HG03108 (cell line): ENCODE measurements at regions not wholly inside any gene's neighbourhood (a gene's known extent, or its start where the extent isn't known, plus 50 kb on each side); places are given as distances from the start of the nearest gene placed in this dataset.
"Not testable (repeated sequence)": the region's sequence is repeated elsewhere in the genome, so short reads cannot be mapped to it uniquely, and the experiment has no call there.

ENCODE experiments used
- ATAC-seq: cut with Tn5 transposase; IDR thresholded peaks from one replicate; pipeline ENCODE4 v1.9.1; 2021; ENCODE audit warnings: moderate library complexity; ENCODE audit not compliant: unreplicated experiment

DNA sequence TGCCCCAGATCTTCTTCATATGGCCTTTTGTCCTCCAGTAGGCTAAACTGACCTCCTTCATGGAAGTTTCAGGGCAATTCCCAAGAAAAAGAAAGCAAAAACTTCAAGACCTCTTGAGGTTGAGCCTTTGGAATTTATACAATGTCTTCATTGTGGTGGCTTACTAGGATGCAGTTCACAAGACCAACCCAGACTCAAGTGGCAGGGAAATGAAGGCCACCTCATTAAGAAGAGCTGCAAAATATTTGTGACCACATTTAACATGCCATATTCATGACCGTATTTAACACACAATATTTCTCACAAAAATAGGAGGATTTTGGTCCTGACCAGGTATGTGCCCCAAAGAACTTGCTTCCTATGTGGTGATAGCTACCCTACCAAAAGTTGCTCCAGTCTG lies 605.5 kb upstream of the PITX2 start:
- ATAC-seq, result no peak

DNA sequence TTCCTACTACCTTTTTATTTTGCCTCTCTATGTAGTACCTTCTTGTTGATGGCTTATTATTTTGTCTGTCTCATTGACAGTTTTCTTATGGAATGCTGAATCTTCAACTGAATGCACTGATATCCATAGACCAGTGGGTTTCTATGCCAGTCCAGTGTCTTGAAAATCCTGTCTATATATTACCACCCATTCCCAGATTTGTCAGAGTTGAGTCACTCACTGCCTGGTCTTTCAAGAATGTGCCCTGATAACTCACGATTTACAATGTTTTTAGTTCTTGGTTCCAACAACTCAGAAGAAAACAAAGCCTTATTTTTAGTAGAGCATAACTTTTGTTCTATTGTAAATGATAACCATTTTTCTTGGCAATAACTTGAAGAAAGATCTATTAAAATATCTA lies 606.0 kb upstream of the PITX2 start:
- ATAC-seq, result no peak

DNA sequence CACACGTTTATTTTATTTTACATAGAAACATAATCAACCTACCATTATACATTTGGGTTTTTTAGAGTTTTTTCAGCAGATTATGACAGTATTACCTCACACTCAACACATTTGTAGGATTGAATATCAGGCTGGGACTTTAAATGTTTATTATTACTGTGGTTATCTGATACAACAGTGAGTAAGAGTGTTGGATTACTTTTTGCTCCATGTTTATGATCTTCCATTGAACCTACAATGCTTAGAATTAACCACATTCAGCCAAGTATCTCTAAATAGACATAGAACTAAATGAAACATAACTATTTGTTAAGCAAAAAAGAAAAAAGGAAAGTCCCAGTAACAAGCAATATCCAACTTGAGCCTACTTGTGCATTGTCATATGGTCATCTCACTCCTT lies 607.4 kb upstream of the PITX2 start:
- ATAC-seq, result no peak

DNA sequence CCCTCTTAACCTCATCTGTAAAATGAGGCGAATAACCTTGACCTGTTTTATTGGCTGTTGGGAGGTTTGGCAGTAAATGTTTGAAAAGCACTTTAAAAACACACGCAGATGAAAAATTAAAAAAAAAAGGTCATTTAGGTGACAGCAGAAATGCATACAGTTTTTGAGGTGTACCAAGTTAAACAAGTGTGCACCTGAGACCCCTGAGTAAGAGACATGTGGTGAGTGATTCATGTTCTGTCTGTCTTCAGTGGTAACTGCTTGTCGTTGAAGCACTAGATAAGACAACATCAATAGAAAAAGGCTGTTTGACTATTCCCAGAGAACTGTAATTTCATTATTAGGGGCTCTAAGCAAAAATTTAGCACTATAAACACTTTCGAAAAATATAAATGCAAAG lies 608.4 kb upstream of the PITX2 start:
- no peak for ATAC-seq

DNA sequence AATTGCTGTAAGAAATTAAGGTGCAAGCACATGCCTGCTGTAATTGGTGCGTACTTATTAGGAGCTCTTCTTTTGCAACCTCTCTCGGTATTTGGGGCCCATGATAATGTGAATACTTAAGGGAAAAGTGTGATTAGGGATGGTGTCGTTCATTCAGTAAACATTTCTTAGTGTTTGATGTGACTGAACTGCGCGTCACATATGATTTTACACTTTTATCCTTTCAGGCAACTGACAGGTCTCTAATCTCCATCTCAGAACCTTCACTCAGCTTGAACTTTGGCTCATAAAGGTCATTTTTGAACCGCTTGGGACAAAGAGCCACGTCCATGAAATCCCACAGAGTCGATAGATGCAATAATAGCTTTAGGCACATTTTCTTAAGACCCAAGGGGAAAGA lies 612.1 kb upstream of the PITX2 start:
- ATAC-seq, result no peak

DNA sequence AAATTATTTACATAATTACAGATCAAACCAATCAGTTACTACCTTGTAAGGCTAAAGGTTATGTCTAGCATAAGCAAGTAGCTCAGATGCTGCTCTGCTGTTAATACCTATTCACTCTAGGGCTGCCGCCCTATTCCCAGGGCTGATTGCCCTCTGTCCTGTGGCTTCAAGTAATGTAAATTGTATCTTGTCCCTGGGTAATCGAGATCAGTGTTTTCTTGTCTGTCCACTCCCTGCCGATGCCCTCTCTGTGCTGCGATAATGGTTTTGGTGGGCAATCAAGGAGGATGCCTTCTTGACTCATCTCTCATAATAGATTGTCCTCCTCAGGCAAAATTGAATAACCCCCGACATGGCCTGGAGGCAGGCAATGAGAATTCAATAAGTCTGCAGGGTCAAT lies 641.0 kb upstream of the PITX2 start:
- no peak for ATAC-seq

DNA sequence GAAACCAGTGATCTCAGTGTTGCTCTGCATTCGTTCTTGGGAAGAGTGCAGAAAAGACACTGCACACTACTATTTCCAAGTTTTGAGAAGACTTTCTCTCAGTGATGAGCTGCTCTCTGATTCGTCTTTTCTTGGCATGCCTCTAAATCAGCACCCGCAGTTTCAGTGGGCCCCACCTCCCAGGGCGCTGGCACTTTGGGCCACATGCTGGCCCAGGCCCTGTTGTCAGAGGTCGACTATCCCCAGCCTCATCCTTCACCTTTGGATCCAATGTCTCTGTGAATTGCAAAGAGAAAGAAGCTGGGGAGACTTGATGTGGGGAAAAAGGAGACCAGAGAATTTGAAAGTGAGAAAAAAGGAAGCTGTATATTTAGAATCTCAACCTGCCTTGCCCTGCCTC lies 644.1 kb upstream of the PITX2 start:
- ATAC-seq, result no peak

DNA sequence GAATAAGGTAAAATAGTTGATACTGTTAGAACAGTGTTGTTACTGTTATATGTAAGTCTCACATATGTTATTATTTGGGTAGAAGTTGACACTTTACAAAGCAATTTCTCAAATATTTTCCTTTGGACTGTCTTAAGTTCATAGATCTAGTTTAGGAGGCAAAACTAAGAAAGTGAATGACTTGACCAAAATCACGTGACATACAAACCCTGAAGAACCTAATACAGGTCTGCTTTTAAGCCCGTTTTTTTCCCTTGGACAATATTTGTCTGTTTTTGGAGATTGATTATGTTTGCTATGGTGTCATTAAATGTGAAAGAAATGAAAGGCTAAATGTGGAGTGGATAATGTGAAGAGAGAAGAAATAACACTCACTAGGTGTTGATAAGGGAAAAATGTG lies 644.9 kb upstream of the PITX2 start:
- no peak for ATAC-seq

DNA sequence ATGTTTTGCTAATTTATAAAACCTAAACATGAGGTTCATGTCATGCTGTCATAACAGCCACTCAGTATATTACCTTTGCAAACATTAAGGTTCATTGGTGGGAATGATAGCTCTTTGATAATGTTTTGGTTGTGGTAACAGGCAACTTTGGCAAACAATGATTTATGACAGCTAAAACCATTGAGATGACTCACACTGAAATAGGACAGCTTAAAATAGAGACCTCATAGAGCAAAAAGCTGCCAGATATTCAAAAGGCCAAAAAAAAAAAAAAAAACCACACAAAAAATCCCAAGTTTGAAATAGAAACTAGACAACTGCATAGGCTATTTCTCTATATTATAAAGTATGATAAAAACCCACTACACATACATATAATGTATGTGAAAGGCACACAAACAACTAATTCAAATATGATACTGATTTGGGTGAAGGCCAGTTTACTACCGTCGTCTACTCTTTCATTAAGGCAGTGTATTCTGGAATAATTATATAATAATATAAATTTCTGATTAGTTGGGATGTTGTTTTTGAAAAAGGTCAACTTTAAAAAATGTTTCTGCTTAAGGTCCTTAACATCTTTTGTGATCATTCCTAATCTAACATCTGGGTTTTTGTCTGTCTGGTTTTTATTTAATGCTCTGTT lies 646.0 kb upstream of the PITX2 start:
- no peak for ATAC-seq

DNA sequence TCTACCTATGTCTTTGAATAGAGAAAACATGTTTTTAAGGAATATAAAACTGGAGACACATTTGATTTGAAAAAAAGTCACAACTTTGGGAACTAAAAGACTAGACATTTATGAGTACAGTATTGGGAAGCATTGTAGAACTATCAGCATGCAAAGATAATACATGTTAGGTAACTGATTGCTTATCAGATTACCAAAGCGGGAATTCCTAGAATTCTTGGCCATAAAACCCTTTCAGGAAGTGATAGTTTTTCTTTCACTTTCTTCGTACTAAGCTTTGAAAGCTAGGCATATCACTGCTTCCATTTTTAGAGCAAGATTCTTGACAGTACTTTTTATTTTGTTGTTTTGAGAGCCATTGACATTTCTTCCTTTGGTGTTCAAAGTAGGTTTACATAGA lies 646.6 kb upstream of the PITX2 start:
- no peak for ATAC-seq

DNA sequence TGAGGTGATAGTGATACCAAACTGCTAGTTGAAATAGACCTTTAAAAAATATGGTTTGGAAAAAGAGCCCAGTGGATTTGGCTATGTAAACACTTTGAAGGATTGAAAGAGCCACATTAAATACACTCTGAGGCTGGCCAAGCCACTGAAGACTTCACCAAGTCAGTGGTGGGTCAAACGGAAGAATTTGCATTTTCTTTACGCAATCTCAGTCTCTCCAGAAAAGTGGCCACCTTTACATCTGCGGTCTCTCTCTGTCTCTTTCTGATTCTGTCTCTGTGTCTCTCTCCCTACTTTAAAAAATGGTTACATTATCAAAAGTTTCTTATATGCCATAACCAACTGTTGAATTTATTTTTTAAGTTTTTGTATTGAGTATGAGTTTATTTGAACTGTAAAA lies 651.2 kb upstream of the PITX2 start:
- no peak for ATAC-seq

DNA sequence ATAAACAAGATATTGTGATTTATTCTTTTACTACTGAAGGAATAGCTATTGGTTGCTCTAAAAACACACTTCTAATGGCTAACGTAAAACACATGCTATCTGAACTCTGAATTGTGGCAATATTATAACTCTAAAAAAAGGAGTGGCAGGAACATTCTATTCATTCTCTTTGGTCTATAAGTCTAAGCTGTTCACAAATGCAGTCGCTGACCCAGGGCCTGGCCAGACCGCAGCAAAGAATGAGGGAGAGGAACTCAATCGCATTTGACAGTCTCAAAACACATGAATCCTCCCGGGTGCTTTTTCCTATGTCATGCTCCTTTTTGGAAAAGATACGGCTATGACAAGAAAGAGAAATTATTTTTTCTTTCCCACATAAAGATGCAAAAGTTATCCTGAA lies 651.6 kb upstream of the PITX2 start:
- no peak for ATAC-seq

DNA sequence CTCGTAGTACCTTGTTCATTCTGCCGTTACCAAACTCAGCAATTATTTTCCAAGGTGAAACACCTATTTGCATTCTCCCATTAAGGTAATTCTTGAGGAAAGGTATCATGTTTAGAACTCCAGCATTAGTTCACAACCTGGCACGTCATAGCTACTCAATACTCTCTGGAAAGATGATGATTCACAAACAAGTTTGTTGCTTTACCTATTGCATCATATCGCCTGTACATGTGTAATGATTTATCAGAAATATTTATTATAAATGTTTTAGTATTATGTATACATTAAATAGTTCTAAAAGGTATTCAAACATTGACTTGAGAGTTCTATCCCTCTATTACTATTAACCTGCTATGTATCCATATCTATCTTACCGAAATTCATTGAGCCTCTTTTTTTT lies 658.3 kb upstream of the PITX2 start:
- ATAC-seq, result no peak

DNA sequence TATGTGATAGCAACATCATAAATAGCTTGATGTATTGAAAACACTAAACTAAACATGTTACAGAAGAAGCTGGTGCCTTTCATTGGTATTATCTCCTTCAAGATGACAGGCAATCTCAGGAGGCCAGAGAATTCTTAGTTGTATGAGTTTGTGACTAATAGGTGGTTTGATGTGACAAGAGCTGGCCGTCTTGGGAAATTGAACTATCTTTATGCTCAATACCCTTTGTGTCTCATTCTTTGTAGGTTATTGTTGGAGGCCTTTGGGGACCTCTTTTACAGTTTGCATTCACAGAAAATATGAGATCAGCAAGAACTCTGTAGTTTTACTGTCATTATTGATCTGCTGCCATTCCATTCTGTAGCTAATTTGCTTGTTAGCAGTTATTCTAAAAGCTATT lies 659.2 kb upstream of the PITX2 start:
- ATAC-seq, result no peak

DNA sequence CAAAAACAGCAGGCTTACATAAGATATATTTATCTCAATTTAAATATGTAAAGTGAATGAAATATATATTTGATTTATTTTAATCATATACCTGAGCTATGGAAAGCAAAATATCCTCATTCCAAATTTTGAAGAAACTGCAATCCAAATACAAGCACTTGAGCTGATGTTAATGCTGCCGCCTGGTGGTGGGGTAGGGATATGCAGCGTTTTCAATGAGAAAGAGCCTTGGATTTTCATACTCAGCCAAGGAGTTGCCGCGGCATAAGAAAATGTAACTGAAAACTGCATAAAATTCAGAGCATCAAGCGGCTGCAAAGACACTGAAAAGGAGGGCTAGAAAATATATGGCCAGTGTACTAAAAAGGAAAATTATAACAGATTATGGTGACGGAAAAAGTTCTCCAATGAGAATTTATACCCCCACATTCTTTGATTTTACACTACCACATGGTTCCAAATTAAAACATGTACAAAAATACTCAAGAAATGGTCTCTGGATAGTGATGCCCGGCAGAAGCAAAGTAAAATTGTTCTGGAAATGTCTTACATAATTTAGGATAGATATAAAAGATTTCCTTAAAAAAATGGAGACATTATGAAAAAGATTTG lies 660.3 kb upstream of the PITX2 start:
- no peak for ATAC-seq

DNA sequence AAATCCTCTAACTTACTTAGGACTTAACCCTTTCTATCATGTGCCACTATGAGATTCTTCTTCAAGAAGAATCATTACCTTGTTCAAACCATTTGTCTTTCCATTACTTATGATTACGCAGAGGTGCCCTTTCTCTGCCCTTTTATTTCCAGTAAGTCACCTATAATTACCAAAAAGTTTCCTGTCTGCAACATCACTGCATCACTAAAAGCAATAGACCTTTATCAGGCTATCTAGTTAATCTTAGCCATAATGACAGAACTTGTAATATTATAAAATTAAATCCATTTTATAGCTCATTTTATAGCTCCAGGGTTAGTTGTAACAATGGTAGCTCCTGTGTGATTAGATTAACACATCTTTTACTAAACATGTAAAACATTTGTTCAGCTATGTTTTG lies 673.6 kb upstream of the PITX2 start:
- no peak for ATAC-seq

DNA sequence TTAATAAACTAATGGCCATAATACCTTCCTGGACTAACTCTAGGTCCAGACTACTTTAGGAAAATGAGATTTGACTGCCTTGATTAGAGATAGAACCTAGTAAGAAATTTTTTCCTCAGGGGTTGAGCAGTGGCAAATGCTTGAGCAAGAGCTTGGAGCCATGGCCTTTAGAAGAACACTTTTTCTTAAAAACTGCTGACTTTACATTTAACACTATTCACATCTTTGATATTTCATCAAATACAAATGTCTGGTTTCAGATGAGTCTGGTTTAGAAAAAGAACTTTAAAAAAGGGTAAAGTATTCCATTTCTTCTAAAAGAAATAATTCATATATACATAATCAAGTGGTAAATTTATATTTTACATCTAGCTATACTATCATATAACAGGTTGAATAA lies 680.9 kb upstream of the PITX2 start:
- no peak for ATAC-seq

DNA sequence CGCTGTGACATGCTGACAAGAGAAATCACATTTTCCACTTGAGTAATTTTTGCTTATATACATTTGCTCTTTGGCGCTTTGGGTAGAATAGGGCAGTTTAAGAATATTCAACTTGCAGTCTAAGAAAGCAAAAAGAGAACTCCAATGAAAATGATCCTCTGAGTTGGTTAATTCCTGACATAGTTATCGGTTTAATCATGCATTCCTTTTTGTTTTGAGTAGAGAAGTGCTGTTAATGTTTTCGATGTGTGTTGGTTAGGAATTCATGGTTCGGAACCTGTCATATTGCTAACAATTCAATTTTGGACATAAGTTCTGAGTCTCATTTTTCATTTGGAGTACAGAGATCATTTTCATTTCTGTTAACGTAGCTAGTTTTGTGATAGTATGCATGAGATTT lies 700.6 kb upstream of the PITX2 start:
- no peak for ATAC-seq

DNA sequence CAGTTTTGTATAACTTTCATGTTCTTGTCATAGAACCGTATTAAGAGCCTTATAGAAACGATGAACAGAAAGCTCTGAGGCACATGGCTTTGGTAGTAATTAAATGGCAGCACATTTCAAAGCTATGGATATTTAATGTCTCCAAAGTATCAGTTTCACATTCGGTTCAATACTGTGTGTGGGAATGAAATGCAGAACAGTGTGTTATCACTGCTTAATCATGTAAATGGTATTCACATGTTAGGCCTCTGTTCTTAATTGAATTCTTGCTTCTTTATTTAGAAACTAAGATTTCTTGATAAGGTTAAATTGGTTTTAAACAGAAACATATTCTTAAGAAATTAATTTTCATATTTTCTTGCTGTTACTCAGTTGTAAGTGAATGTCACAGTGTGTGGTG lies 701.0 kb upstream of the PITX2 start:
- no peak for ATAC-seq

DNA sequence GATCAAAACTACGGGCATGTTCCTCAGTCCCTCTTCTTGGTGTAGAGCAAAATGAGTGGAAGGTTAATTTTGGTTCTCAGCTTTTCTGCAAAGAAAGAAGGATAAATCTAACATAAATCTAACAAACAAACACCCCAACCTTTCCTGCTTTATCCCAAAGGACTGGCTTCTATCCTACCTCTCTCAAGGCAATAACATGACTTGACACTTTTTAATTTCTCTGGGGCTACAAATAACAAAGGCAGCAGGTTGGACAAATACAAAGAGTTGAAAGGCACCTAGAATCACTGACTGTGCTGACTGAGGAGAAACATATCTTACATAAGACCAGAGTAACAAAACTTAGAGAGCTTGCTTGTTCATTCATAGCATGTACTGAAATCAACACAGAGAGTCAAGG lies 703.6 kb upstream of the PITX2 start:
- no peak for ATAC-seq

DNA sequence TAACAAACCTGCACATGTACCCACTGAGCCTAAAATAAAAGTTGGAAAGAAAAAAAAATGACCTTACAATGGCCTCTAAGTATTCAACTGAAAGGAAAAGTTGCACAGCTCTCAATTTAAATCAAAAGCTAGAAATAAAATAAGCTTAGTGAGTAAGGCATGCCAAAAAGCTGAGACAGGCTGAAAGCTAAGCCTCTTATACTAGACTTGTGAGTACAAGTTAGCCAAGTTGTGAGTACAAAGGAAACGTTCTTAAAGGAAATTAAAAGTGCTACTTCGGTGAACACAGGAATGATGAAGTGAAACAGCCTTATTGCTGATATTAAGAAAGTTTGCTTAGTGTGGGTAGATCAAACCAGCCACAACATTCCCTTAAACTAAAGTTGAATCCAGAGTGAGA lies 707.9 kb upstream of the PITX2 start:
- ATAC-seq, result no peak

DNA sequence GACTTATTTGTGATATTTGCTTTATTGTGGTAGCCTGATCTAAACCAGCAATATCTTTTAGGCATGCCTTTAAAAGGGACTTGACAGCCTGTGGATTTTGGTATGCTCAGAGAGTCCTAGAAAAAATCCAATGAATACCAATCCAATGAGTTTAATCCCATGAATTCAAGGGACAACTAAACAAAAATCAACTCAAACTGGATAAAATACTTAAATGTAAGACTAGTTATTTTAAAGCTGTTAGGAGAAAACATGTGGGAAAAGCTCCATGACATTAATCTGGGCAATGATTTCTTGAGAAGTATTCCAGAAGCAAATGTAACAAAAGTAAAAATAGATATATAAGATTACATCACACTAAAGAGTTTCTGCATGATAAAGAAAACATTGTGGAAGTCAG lies 711.5 kb upstream of the PITX2 start:
- no peak for ATAC-seq

DNA sequence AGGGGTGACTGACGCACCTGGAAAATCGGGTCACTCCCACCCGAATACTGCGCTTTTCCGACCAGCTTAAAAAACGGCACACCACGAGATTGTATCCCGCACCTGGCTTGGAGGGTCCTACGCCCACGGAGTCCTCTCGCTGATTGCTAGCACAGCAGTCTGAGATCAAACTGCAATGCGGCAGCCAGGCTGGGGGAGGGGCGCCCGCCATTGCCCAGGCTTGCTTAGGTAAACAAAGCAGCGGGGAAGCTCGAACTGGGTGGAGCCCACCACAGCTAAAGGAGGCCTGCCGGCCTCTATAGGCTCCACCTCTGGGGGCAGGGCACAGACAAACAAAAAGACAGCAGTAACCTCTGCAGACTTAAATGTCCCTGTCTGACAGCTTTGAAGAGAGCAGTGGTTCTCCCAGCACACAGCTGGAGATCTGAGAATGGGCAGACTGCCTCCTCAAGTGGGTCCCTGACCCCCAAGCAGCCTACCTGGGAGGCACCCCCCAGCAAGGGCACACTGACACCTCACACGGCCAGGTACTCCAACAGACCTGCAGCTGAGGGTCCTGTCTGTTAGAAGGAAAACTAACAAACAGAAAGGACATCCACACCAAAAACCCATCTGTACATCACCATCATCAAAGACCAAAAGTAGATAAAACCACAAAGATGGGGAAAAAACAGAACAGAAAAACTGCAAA lies 714.5 kb upstream of the PITX2 start:
- ATAC-seq, result not testable (repeated sequence)
